ENCODE measurements at regions not wholly inside any gene's neighbourhood (a gene's known extent, or its start where the extent isn't known, plus 50 kb on each side); places are given as distances from the start of the nearest gene placed in this dataset.

- TF ChIP-seq, protein P1, sequence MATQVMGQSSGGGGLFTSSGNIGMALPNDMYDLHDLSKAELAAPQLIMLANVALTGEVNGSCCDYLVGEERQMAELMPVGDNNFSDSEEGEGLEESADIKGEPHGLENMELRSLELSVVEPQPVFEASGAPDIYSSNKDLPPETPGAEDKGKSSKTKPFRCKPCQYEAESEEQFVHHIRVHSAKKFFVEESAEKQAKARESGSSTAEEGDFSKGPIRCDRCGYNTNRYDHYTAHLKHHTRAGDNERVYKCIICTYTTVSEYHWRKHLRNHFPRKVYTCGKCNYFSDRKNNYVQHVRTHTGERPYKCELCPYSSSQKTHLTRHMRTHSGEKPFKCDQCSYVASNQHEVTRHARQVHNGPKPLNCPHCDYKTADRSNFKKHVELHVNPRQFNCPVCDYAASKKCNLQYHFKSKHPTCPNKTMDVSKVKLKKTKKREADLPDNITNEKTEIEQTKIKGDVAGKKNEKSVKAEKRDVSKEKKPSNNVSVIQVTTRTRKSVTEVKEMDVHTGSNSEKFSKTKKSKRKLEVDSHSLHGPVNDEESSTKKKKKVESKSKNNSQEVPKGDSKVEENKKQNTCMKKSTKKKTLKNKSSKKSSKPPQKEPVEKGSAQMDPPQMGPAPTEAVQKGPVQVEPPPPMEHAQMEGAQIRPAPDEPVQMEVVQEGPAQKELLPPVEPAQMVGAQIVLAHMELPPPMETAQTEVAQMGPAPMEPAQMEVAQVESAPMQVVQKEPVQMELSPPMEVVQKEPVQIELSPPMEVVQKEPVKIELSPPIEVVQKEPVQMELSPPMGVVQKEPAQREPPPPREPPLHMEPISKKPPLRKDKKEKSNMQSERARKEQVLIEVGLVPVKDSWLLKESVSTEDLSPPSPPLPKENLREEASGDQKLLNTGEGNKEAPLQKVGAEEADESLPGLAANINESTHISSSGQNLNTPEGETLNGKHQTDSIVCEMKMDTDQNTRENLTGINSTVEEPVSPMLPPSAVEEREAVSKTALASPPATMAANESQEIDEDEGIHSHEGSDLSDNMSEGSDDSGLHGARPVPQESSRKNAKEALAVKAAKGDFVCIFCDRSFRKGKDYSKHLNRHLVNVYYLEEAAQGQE (IDR thresholded peaks at IDR 0.05; ENCODE audit: low read depth), result no peak
- TF ChIP-seq TAF1 (IDR thresholded peaks at IDR 0.05; ENCODE audit: low read depth) (no peak), YY1 (IDR thresholded peaks at IDR 0.05; ENCODE audit: low read depth) (no peak), CEBPB (IDR thresholded peaks at IDR 0.05) (no peak), TEAD4 (IDR thresholded peaks at IDR 0.05) (no peak)
- TF ChIP-seq, protein P2, sequence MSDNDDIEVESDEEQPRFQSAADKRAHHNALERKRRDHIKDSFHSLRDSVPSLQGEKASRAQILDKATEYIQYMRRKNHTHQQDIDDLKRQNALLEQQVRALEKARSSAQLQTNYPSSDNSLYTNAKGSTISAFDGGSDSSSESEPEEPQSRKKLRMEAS (IDR thresholded peaks at IDR 0.05), result no peak
These were observed 165.5 kb upstream of the LRIG1 start for GRCh38 chr3:66666362-66666761.

GRCh38 chr3:66667263-66667662 lies 166.4 kb upstream of the LRIG1 start:
- TF ChIP-seq YY1 (IDR thresholded peaks at IDR 0.05; ENCODE audit: low read depth) (no peak), FOXM1 (IDR thresholded peaks at IDR 0.05; ENCODE audit: borderline replicate concordance, low read depth) (no peak), RAD21 (IDR thresholded peaks at IDR 0.05; ENCODE audit: low read depth) (no peak), USF1 (IDR thresholded peaks at IDR 0.05) (no peak), EP300 (IDR thresholded peaks at IDR 0.05; ENCODE audit: borderline replicate concordance) (no peak), CREB1 (IDR thresholded peaks at IDR 0.05; ENCODE audit: low read depth) (no peak), CEBPB (IDR thresholded peaks at IDR 0.05) (no peak), TAF1 (IDR thresholded peaks at IDR 0.05; ENCODE audit: low read depth) (no peak), TEAD4 (IDR thresholded peaks at IDR 0.05) (no peak), TCF12 (IDR thresholded peaks at IDR 0.05; ENCODE audit: low read depth) (no peak)

- TF ChIP-seq TAF1 (IDR thresholded peaks at IDR 0.05; ENCODE audit: low read depth) (no peak), ZBTB7A (IDR thresholded peaks at IDR 0.05; ENCODE audit: low read depth) (no peak), EP300 (IDR thresholded peaks at IDR 0.05; ENCODE audit: borderline replicate concordance) (no peak), RAD21 (IDR thresholded peaks at IDR 0.05; ENCODE audit: low read depth) (no peak), NFIC (IDR thresholded peaks at IDR 0.05) (no peak), TCF12 (IDR thresholded peaks at IDR 0.05; ENCODE audit: low read depth) (no peak), TEAD4 (IDR thresholded peaks at IDR 0.05) (no peak), CREB1 (IDR thresholded peaks at IDR 0.05; ENCODE audit: low read depth) (no peak), YY1 (IDR thresholded peaks at IDR 0.05; ENCODE audit: low read depth) (no peak), FOXM1 (IDR thresholded peaks at IDR 0.05; ENCODE audit: borderline replicate concordance, low read depth) (no peak), CEBPB (IDR thresholded peaks at IDR 0.05) (no peak), EGR1 (IDR thresholded peaks at IDR 0.05) (no peak), USF1 (IDR thresholded peaks at IDR 0.05) (no peak)
- TF ChIP-seq, protein P2 (IDR thresholded peaks at IDR 0.05), result no peak
- TF ChIP-seq, protein P1 (IDR thresholded peaks at IDR 0.05; ENCODE audit: low read depth), result no peak
These were observed 170.5 kb upstream of the LRIG1 start for GRCh38 chr3:66671291-66671690.

- TF ChIP-seq EP300 (IDR thresholded peaks at IDR 0.05; ENCODE audit: borderline replicate concordance), result no peak
- no peak for TF ChIP-seq CREB1 (IDR thresholded peaks at IDR 0.05; ENCODE audit: low read depth)
- TF ChIP-seq YY1 (IDR thresholded peaks at IDR 0.05; ENCODE audit: low read depth), result no peak
- no peak for TF ChIP-seq CEBPB (IDR thresholded peaks at IDR 0.05)
- TF ChIP-seq, protein P2 (IDR thresholded peaks at IDR 0.05), result no peak
These were observed 172.0 kb upstream of the LRIG1 start for GRCh38 chr3:66672830-66673229.

- TF ChIP-seq FOXM1 (IDR thresholded peaks at IDR 0.05; ENCODE audit: borderline replicate concordance, low read depth) (no peak), TAF1 (IDR thresholded peaks at IDR 0.05; ENCODE audit: low read depth) (no peak), CEBPB (IDR thresholded peaks at IDR 0.05) (no peak), NFIC (IDR thresholded peaks at IDR 0.05) (no peak), TCF12 (IDR thresholded peaks at IDR 0.05; ENCODE audit: low read depth) (no peak), EGR1 (IDR thresholded peaks at IDR 0.05) (no peak), RAD21 (IDR thresholded peaks at IDR 0.05; ENCODE audit: low read depth) (no peak), EP300 (IDR thresholded peaks at IDR 0.05; ENCODE audit: borderline replicate concordance) (no peak), YY1 (IDR thresholded peaks at IDR 0.05; ENCODE audit: low read depth) (no peak), USF1 (IDR thresholded peaks at IDR 0.05) (no peak), CREB1 (IDR thresholded peaks at IDR 0.05; ENCODE audit: low read depth) (no peak), TEAD4 (IDR thresholded peaks at IDR 0.05) (no peak), ZBTB7A (IDR thresholded peaks at IDR 0.05; ENCODE audit: low read depth) (no peak)
- TF ChIP-seq, protein P1 (IDR thresholded peaks at IDR 0.05; ENCODE audit: low read depth), result no peak
- TF ChIP-seq, protein P2 (IDR thresholded peaks at IDR 0.05), result no peak
These were observed 172.5 kb upstream of the LRIG1 start for GRCh38 chr3:66673293-66673692.

Data from Ishikawa (cell line).